DMS 273 treated with DMSO at 0.1 percent for 48 hours (cell line): ENCODE measurements at regions not wholly inside any gene's neighbourhood (a gene's known extent, or its start where the extent isn't known, plus 50 kb on each side); places are given as distances from the start of the nearest gene placed in this dataset.
"Not testable (repeated sequence)": the region's sequence is repeated elsewhere in the genome, so short reads cannot be mapped to it uniquely, and the experiment has no call there.

ENCODE experiments used
- DNase-seq: peaks from one replicate; lab custom pipeline; 2025; lab: John Stamatoyannopoulos, UW

GRCh38 chr2:142827170-142827569, 50.3 kb upstream of the KYNU start:
- no peak for DNase-seq

DNA sequence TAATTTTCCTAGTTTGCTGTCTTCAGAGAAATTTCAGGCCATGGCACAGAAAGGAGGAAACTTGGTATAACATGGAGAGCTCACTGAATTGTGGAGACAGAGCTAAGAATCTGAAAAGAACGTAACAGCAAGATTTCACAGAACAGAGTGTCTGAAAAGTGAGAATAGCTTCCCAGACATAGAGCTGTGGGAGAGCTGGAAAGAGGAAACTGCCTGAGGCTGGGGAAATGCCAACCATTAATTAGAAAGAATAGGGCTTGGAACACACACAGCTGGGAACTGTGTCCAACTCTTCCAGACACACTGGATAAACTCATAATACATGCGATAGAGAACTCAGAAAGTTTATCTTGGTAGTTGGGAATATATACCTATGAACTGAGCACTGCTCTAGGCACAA, 51.6 kb upstream of the KYNU start:
- no peak for DNase-seq

DNA sequence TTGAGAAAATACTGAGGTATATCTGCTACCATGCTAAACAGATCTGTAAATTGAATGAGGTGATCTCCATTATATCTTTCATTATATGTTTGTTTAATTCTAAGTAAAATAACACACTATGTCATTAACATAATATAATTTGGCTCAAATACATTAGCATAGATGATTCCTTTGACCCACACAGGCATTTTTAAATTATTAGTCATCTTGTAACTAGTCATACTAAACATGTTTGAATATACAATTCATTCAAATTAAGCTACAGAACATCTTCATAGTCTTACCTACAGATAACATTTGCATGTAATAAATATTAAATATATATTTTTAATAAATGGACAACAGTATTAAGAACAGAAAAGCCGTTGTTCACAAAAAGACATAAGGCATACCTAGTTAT, 52.7 kb upstream of the KYNU start:
- DNase-seq: no peak

DNA sequence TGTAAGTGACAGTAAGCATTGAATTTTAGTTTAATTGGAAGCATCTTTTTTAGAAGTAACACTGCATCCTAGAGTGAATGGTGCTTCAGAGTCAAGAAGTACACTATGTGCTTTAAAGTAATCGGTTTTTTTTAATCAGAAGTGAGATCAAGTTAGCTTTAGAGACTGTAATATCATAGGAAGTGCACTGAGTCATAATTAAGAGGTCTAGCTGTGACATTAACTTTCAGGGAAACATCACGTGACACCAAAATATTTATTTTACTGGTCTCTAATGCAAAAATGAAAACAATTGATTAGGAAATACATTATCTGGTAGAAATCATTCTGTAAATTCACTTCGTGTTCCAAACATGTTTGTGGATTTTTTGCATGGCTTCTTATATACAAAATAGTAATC, 55.3 kb upstream of the KYNU start:
- DNase-seq: no peak

GRCh38 chr2:142819411-142819810, 58.1 kb upstream of the KYNU start:
- DNase-seq: no peak

DNA sequence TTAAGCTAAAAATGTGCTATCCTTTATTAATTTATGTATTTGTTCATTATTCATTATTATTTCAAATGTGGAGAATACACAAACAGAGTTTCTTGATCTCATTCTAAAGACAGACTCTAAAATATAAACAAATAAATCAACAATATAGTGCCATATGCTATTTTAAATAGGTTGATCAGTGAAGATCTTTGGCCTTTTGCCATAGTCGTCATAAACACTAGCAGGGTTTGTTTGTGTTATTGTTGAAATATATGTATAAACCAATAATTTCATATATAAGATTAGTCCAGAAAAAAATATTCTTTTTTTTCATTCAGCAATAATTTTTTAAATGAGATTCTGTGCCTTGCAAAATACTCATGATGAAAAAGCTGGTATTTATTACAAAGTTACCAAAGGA, 62.1 kb upstream of the KYNU start:
- no peak for DNase-seq

- DNase-seq: no peak
These were observed 63.3 kb upstream of the KYNU start for GRCh38 chr2:142813830-142814829.

GRCh38 chr2:142811644-142812043, 65.8 kb upstream of the KYNU start:
- not testable (repeated sequence) for DNase-seq

DNA sequence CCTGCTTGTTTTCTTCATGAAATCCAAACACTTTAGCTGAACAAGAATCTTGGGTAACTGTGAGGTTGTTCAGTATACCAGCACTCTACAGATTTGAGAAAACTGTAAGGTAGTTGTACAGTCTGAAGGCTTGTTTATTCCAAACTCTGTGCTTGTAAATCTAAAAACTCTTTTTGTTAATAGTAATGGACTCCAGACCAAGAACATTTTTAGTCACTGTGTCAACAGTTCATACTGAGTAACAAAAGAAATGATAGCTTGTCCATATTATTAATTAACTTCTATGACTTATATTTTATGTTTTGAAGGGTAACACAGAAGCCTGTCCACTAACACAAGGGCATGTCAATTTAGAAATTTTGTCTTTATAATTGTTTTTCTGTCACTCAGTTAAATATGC, 72.2 kb upstream of the KYNU start:
- no peak for DNase-seq

- no peak for DNase-seq
These were observed 74.3 kb upstream of the KYNU start for GRCh38 chr2:142803158-142803557.

GRCh38 chr2:142796588-142796987, 80.9 kb upstream of the KYNU start:
- DNase-seq: no peak

GRCh38 chr2:142796161-142796560, 81.3 kb upstream of the KYNU start:
- DNase-seq: no peak

DNA sequence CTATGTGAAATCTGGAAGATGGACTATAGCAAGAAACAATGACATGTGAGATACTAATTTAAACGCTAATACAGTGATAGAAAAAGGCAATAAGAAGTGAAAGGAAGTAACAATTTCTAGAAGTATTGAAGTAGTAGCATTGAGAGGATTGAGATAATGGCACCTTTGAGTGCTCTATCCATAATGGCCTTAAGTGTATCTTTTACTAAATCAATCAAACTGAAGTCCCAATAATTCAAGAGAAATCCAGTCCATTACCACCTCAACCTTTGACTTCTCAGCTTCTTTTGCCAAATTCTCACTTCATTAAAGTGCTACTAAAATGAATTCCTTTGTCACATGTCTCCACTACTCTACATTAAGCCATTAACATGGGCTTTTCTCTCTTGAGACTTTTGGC, 82.6 kb upstream of the KYNU start:
- DNase-seq: no peak

DNA sequence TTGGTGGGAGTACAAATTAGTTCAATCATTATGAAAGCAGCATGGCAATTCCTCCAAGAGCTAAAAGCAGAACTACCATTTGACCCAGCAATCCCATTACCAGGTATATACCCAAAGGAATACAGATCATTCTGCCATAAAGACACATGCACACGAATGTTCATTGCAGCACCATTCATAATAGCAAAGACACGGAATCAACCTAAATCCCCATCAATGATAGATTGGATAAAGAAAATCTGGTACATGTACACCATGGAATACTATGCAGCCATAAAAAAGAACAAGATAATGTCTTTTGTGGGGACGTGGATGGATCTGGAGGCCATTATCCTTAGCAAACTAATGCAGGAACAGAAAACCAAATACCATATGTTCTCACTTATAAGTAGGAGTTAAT, 85.1 kb upstream of the KYNU start:
- not testable (repeated sequence) for DNase-seq

- DNase-seq: no peak
These were observed 86.1 kb upstream of the KYNU start for GRCh38 chr2:142791335-142791734.

DNA sequence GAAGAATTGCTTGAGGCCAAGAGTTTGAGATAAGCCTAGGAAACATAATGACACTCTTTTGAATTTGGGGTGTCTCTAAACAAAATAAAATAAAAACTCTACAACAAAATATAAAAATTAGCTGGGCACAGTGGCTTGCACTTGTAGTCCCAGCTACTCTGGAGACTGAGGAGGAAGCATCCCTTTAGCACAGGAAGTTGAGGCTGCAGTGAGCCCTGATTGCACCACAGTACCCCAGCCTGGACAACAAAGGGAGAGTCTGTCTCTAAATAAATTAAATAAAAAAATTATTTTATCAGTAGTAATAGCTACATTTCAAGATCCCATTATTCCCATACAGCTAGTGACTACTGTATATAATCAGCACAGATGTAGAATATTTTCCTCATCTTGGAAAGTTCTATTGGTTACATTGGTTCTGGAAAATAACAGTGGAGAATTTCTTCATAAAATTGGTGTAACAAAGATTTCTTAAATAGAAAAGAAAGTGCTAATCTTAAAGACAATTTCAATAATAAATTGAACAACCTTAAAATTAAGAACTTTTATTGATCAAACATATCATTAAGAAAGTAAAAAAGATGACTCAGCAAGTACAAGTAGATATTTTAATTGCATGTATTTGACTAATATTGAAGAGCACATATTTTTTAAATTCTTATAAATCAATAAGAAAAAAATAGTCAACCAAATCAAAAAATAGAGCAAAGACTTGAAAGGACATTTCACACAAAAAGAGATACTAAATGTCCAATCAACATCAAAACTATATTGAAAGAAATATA, 90.4 kb upstream of the KYNU start:
- no peak for DNase-seq

DNA sequence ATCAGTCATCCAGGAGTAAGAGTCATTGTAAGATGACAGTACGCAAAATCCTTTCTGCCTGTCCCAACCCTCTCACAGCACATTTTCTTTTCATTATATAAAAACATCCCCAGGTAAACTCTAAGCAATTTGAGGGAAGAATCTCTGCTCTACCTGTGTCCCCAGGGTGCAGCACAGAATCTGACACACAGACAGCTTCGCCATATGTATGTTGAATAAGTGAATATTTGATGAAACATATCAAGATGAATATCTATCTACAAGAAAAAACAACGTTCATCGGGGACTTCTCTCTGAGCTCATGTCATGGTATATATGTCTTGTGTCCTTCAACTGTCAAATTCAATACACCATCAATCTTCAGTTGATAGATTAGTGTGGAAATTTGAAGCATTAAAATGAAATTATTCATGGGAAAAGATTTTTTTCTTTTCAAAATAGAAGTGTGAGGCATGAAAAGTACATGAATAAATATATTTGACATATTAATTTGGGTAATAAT, 94.5 kb upstream of the KYNU start:
- DNase-seq: no peak

- DNase-seq: no peak
These were observed 96.3 kb upstream of the KYNU start for GRCh38 chr2:142781146-142781545.

- no peak for DNase-seq
These were observed 99.2 kb upstream of the KYNU start for GRCh38 chr2:142778289-142778688.

DNA sequence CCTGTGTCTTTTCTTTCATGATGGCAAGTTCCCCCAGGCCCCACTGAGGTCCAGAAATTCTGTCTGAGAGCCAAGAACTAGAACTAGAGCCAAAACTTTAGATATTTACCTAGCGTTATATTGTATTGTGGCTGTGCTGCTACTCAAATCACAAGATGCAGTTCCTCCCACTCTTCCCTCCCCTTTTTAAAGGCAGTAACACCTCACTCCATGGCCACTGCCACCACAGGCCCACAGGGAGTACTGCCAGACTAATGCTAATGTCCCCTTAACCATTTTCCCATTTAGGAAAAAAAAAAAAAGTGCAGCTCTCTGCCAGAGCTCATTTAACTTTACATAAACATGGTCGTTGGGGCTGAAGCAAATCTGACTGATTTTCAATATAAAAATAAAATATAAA, 99.7 kb upstream of the KYNU start:
- no peak for DNase-seq

DNA sequence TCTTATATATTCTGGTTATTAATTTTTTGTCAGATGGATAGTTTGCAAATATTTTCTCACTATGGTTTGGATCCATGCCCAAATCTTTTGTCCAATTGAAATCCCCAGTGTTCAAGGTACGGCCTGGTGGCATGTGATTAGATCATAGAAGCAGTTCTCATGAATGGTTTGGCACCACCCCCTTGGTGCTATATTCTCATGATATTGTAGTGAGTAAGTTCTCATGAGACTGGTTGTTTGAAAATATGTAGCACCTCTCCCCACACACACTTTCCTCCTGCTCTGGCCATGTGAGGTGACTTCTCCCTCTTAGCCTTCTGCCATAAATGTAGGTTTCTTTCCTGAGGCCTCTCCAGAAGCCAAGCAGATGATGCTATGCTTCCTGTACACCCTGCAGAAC, 107.7 kb upstream of the KYNU start:
- DNase-seq: no peak

GRCh38 chr2:142767847-142768246, 109.6 kb upstream of the KYNU start:
- DNase-seq: no peak

DNA sequence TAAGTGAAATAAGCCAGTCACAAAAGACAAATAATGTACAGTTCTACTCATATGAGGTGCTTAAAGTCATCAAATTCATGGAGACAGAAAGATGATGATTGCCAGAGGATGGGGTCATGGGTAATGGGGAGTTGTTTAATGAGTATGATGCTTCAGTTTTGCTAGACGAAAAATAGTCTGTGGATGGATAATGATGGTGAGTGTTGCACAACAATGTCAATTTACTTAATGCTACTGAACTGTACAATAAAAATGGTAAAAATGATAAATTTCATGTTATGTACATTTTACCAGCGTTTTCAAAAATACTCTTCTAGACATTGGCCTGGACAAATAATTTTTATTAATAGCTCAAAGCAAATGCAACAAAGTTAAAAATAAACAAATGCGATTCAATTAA, 118.5 kb upstream of the KYNU start:
- DNase-seq: no peak
